Prostate gland (tissue), 2 donors: ENCODE measurements at regions not wholly inside any gene's neighbourhood (a gene's known extent, or its start where the extent isn't known, plus 50 kb on each side); places are given as distances from the start of the nearest gene placed in this dataset.

Source experiments
- CTCF ChIP-seq, 4 experiments: fragments of 200-600 bp in 2 of 4; fragments of 450-650 bp in 2 of 4; sonication (generic) in 2 of 4; IDR thresholded peaks; 1 replicate in 3 of 4; 2 replicates in 1 of 4; pipeline ENCODE4 v1.5.1; 2016 to 2019; ENCODE audit warnings: antibody characterized with exemption in 4 of 4, mild to moderate bottlenecking in 2 of 4, moderate library complexity in 2 of 4
- POLR2A ChIP-seq: fragments of 450-650 bp; IDR thresholded peaks from one replicate; pipeline ENCODE4 v1.6.1; 2016; ENCODE audit warnings: antibody characterized with exemption, mild to moderate bottlenecking
- POLR2AphosphoS5 ChIP-seq: sonication (generic); formaldehyde crosslinking; IDR thresholded peaks from one replicate; pipeline ENCODE4 v1.6.1; 2017; ENCODE audit warnings: antibody characterized with exemption

GRCh38 chr11:79918846-79919245, 478.0 kb upstream of the TENM4 start:
- no peak for TF ChIP-seq CTCF (IDR thresholded peaks at IDR 0.05)
- no peak for TF ChIP-seq POLR2A
- TF ChIP-seq POLR2AphosphoS5 = no peak
